Ovary (tissue), 3 donors: ENCODE measurements at regions not wholly inside any gene's neighbourhood (a gene's known extent, or its start where the extent isn't known, plus 50 kb on each side); places are given as distances from the start of the nearest gene placed in this dataset.

Source experiments
- EP300 ChIP-seq: sonication (generic); formaldehyde crosslinking; IDR thresholded peaks from one replicate; pipeline ENCODE4 v1.6.1; 2017; ENCODE audit warnings: antibody characterized with exemption
- POLR2A ChIP-seq: fragments of 450-650 bp; IDR thresholded peaks from one replicate; pipeline ENCODE4 v1.6.1; 2017; ENCODE audit warnings: antibody characterized with exemption, mild to moderate bottlenecking, moderate library complexity
- TF ChIP-seq, protein P1 (sequence below), 3 donors: fragments of 450-650 bp in 2 of 3; fragments of 200-600 bp in 1 of 3; IDR thresholded peaks; one replicate each; pipeline versions ENCODE4 v1.5.1 to v1.8.0; 2016 to 2022; ENCODE audit warnings: antibody characterized with exemption in 3 of 3, mild to moderate bottlenecking in 1 of 3
- donor health status: DM: no; HTN: no; CAD: no.

DNA sequence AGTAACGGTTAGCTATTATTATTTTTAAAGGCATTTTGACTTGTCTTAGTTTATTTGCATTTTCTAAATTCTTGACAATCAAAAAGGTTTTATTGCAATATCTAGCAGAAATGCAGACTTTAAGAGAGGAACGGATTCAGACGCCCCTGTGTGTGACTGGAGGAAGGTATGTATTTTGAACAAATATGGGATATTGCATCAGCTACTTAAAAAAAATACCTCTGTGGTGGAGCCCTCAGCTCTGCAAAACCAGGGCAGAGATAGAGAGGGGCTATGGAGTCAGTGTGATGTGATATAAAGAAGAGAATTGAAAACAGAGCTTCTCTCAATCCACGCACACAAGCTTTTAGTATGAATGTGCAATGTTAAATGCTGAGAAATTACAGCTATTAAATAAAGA lies 142.4 kb downstream of the ICE1 start:
- TF ChIP-seq, protein P1, sequence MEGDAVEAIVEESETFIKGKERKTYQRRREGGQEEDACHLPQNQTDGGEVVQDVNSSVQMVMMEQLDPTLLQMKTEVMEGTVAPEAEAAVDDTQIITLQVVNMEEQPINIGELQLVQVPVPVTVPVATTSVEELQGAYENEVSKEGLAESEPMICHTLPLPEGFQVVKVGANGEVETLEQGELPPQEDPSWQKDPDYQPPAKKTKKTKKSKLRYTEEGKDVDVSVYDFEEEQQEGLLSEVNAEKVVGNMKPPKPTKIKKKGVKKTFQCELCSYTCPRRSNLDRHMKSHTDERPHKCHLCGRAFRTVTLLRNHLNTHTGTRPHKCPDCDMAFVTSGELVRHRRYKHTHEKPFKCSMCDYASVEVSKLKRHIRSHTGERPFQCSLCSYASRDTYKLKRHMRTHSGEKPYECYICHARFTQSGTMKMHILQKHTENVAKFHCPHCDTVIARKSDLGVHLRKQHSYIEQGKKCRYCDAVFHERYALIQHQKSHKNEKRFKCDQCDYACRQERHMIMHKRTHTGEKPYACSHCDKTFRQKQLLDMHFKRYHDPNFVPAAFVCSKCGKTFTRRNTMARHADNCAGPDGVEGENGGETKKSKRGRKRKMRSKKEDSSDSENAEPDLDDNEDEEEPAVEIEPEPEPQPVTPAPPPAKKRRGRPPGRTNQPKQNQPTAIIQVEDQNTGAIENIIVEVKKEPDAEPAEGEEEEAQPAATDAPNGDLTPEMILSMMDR (IDR thresholded peaks at IDR 0.05) = no peak
- TF ChIP-seq POLR2A = no peak
- no peak for TF ChIP-seq EP300
